ENCODE measurements at regions not wholly inside any gene's neighbourhood (a gene's known extent, or its start where the extent isn't known, plus 50 kb on each side); places are given as distances from the start of the nearest gene placed in this dataset.
"Not testable (repeated sequence)": the region's sequence is repeated elsewhere in the genome, so short reads cannot be mapped to it uniquely, and the experiment has no call there.

- H3K27me3 Mint-ChIP-seq; H3K27ac Mint-ChIP-seq; CTCF ChIA-PET; POLR2A ChIA-PET; DNase-seq; H3K4me3 Mint-ChIP-seq; H3K4me1 Mint-ChIP-seq (ENCODE audit: low read depth); H3K36me3 Mint-ChIP-seq; H3K9me3 Mint-ChIP-seq; intact Hi-C loops (cut with micrococcal nuclease): not testable (repeated sequence)
Observed at GRCh38 chr9:41738681-41739080, 390.5 kb downstream of the CNTNAP3B start.

- DNase-seq; CTCF ChIA-PET; POLR2A ChIA-PET; H3K27me3 Mint-ChIP-seq; H3K9me3 Mint-ChIP-seq; H3K27ac Mint-ChIP-seq; intact Hi-C loops (cut with micrococcal nuclease); H3K4me1 Mint-ChIP-seq (ENCODE audit: low read depth); H3K4me3 Mint-ChIP-seq; H3K36me3 Mint-ChIP-seq: not testable (repeated sequence)
Observed at GRCh38 chr9:41699190-41699589, 430.0 kb downstream of the CNTNAP3B start.

- intact Hi-C loops (cut with micrococcal nuclease); H3K36me3 Mint-ChIP-seq; H3K4me3 Mint-ChIP-seq; DNase-seq; H3K27ac Mint-ChIP-seq; H3K27me3 Mint-ChIP-seq; CTCF ChIA-PET; POLR2A ChIA-PET; H3K4me1 Mint-ChIP-seq (ENCODE audit: low read depth); H3K9me3 Mint-ChIP-seq: not testable (repeated sequence)
Observed at GRCh38 chr9:41697080-41697479, 432.1 kb downstream of the CNTNAP3B start.

GRCh38 chr9:41679312-41679711 is 449.9 kb downstream of the CNTNAP3B start:
- H3K36me3 Mint-ChIP-seq; DNase-seq; CTCF ChIA-PET; H3K27me3 Mint-ChIP-seq; POLR2A ChIA-PET; H3K9me3 Mint-ChIP-seq; H3K4me1 Mint-ChIP-seq (ENCODE audit: low read depth); intact Hi-C loops (cut with micrococcal nuclease); H3K4me3 Mint-ChIP-seq; H3K27ac Mint-ChIP-seq: not testable (repeated sequence)

GRCh38 chr9:41663497-41664036 is 465.7 kb downstream of the CNTNAP3B start:
- H3K4me3 Mint-ChIP-seq; CTCF ChIA-PET; DNase-seq; H3K27ac Mint-ChIP-seq; H3K9me3 Mint-ChIP-seq; H3K36me3 Mint-ChIP-seq; intact Hi-C loops (cut with micrococcal nuclease); H3K27me3 Mint-ChIP-seq; POLR2A ChIA-PET; H3K4me1 Mint-ChIP-seq (ENCODE audit: low read depth): not testable (repeated sequence)

- DNase-seq; H3K4me1 Mint-ChIP-seq (ENCODE audit: low read depth); CTCF ChIA-PET; intact Hi-C loops (cut with micrococcal nuclease); H3K4me3 Mint-ChIP-seq; H3K36me3 Mint-ChIP-seq; POLR2A ChIA-PET; H3K27ac Mint-ChIP-seq; H3K9me3 Mint-ChIP-seq: not testable (repeated sequence)
- peaks cover 20% of the 10 kb centered on the region for H3K27me3 Mint-ChIP-seq
Observed at GRCh38 chr9:41658706-41659105, 469.6 kb upstream of the ZNG1F start.

GRCh38 chr9:41658116-41658515 is 469.0 kb upstream of the ZNG1F start:
- H3K9me3 Mint-ChIP-seq; H3K36me3 Mint-ChIP-seq; H3K27ac Mint-ChIP-seq; POLR2A ChIA-PET; H3K4me1 Mint-ChIP-seq (ENCODE audit: low read depth); DNase-seq; intact Hi-C loops (cut with micrococcal nuclease); H3K4me3 Mint-ChIP-seq; CTCF ChIA-PET: not testable (repeated sequence)
- peaks cover 20% of the 10 kb centered on the region for H3K27me3 Mint-ChIP-seq

- H3K4me3 Mint-ChIP-seq; H3K36me3 Mint-ChIP-seq; H3K4me1 Mint-ChIP-seq (ENCODE audit: low read depth); CTCF ChIA-PET; H3K9me3 Mint-ChIP-seq; H3K27ac Mint-ChIP-seq; DNase-seq; POLR2A ChIA-PET; intact Hi-C loops (cut with micrococcal nuclease): not testable (repeated sequence)
- H3K27me3 Mint-ChIP-seq, result peaks cover 20% of the 10 kb centered on the region
Observed at GRCh38 chr9:41657141-41657540, 468.0 kb upstream of the ZNG1F start.

- intact Hi-C loops (cut with micrococcal nuclease); H3K4me3 Mint-ChIP-seq; H3K9me3 Mint-ChIP-seq; CTCF ChIA-PET; POLR2A ChIA-PET; H3K4me1 Mint-ChIP-seq (ENCODE audit: low read depth); DNase-seq; H3K27ac Mint-ChIP-seq; H3K36me3 Mint-ChIP-seq: not testable (repeated sequence)
- peaks cover 20% of the 10 kb centered on the region for H3K27me3 Mint-ChIP-seq
Observed at GRCh38 chr9:41655071-41655554, 466.0 kb upstream of the ZNG1F start.

- DNase-seq; H3K4me1 Mint-ChIP-seq (ENCODE audit: low read depth); H3K36me3 Mint-ChIP-seq; H3K4me3 Mint-ChIP-seq; H3K27ac Mint-ChIP-seq; POLR2A ChIA-PET; CTCF ChIA-PET; intact Hi-C loops (cut with micrococcal nuclease); H3K9me3 Mint-ChIP-seq: not testable (repeated sequence)
- H3K27me3 Mint-ChIP-seq, result peaks cover 20% of the 10 kb centered on the region
Observed at GRCh38 chr9:41654349-41654748, 465.2 kb upstream of the ZNG1F start.

- H3K27me3 Mint-ChIP-seq, result peaks cover 14% of the 10 kb centered on the region
- H3K4me3 Mint-ChIP-seq; DNase-seq; CTCF ChIA-PET; H3K9me3 Mint-ChIP-seq; intact Hi-C loops (cut with micrococcal nuclease); H3K36me3 Mint-ChIP-seq; H3K27ac Mint-ChIP-seq; H3K4me1 Mint-ChIP-seq (ENCODE audit: low read depth); POLR2A ChIA-PET: not testable (repeated sequence)
Observed at GRCh38 chr9:41653560-41654340, 464.6 kb upstream of the ZNG1F start.

GRCh38 chr9:41652800-41653199 is 463.7 kb upstream of the ZNG1F start:
- POLR2A ChIA-PET; H3K27ac Mint-ChIP-seq; H3K4me1 Mint-ChIP-seq (ENCODE audit: low read depth); CTCF ChIA-PET; intact Hi-C loops (cut with micrococcal nuclease); H3K9me3 Mint-ChIP-seq; H3K4me3 Mint-ChIP-seq; DNase-seq; H3K36me3 Mint-ChIP-seq: not testable (repeated sequence)
- H3K27me3 Mint-ChIP-seq, result peaks cover 12% of the 10 kb centered on the region

GRCh38 chr9:41652100-41652713 is 463.1 kb upstream of the ZNG1F start:
- intact Hi-C loops (cut with micrococcal nuclease); CTCF ChIA-PET; H3K27ac Mint-ChIP-seq; H3K9me3 Mint-ChIP-seq; DNase-seq; H3K4me1 Mint-ChIP-seq (ENCODE audit: low read depth); H3K4me3 Mint-ChIP-seq; POLR2A ChIA-PET; H3K36me3 Mint-ChIP-seq; H3K27me3 Mint-ChIP-seq: not testable (repeated sequence)
